SK-MEL-5 (cell line): ENCODE measurements at regions not wholly inside any gene's neighbourhood (a gene's known extent, or its start where the extent isn't known, plus 50 kb on each side); places are given as distances from the start of the nearest gene placed in this dataset.
"Not testable (repeated sequence)": the region's sequence is repeated elsewhere in the genome, so short reads cannot be mapped to it uniquely, and the experiment has no call there.

Source experiments
- DNase-seq: peaks from one replicate; pipeline ENCODE4 v3.0.0-alpha.2; 2016; ENCODE audit warnings: low read depth, low spot score
- in situ Hi-C: cut with HindIII; loops from 2 replicates; pipeline ENCODE4 v1.10.0; 2016; ENCODE audit warnings: low sequenced_read_pairs, high pct_unique_total_duplicates, low pct_unique_long_range_greater_than_20kb

GRCh38 chr2:200124665-200125368 lies 169.4 kb downstream of the MAIP1 start:
- DNase-seq, in situ Hi-C loops: not testable (repeated sequence)

- no peak for DNase-seq
- in situ Hi-C loops, result no loop called here
These were observed 170.3 kb downstream of the MAIP1 start for GRCh38 chr2:200125444-200126284.

GRCh38 chr2:200126285-200126670 lies 170.9 kb downstream of the MAIP1 start:
- in situ Hi-C loops, DNase-seq: not testable (repeated sequence)

- in situ Hi-C loops, DNase-seq: not testable (repeated sequence)
These were observed 171.3 kb downstream of the MAIP1 start for GRCh38 chr2:200126680-200127079.

- in situ Hi-C loops, result no loop called here
- DNase-seq, result no peak
These were observed 172.5 kb downstream of the MAIP1 start for GRCh38 chr2:200127848-200128247.

- no peak for DNase-seq
- in situ Hi-C loops, result no loop called here
These were observed 172.9 kb downstream of the MAIP1 start for GRCh38 chr2:200128296-200128695.

- no peak for DNase-seq
- in situ Hi-C loops, result no loop called here
These were observed 174.5 kb downstream of the MAIP1 start for GRCh38 chr2:200129721-200130462.

GRCh38 chr2:200130762-200131166 lies 175.4 kb downstream of the MAIP1 start:
- in situ Hi-C loops, result no loop called here
- DNase-seq, result no peak

- DNase-seq, result no peak
- in situ Hi-C loops, result no loop called here
These were observed 175.2 kb upstream of the SPATS2L start for GRCh38 chr2:200131307-200131706.

GRCh38 chr2:200135082-200135481 lies 171.4 kb upstream of the SPATS2L start:
- DNase-seq, result no peak
- in situ Hi-C loops, result no loop called here

GRCh38 chr2:200136655-200137054 lies 169.8 kb upstream of the SPATS2L start:
- in situ Hi-C loops, result no loop called here
- DNase-seq, result no peak

- in situ Hi-C loops, result no loop called here
- DNase-seq, result no peak
These were observed 169.2 kb upstream of the SPATS2L start for GRCh38 chr2:200137271-200137670.

- in situ Hi-C loops, result no loop called here
- no peak for DNase-seq
These were observed 168.8 kb upstream of the SPATS2L start for GRCh38 chr2:200137691-200138090.

GRCh38 chr2:200138391-200139124 lies 167.9 kb upstream of the SPATS2L start:
- DNase-seq, result no peak
- in situ Hi-C loops, result no loop called here

GRCh38 chr2:200144571-200144970 lies 161.9 kb upstream of the SPATS2L start:
- DNase-seq, result no peak
- in situ Hi-C loops, result no loop called here

GRCh38 chr2:200146501-200146900 lies 160.0 kb upstream of the SPATS2L start:
- in situ Hi-C loops, result no loop called here

GRCh38 chr2:200147371-200147770 lies 159.1 kb upstream of the SPATS2L start:
- in situ Hi-C loops, result no loop called here
- no peak for DNase-seq

More at GRCh38 chr2:200146501-200146900, 160.0 kb upstream of the SPATS2L start:
- DNase-seq, result no peak

- in situ Hi-C loops, result no loop called here
- DNase-seq, result no peak
These were observed 158.1 kb upstream of the SPATS2L start for GRCh38 chr2:200148366-200148765.
